ENCODE measurements at regions not wholly inside any gene's neighbourhood (a gene's known extent, or its start where the extent isn't known, plus 50 kb on each side); places are given as distances from the start of the nearest gene placed in this dataset.

GRCh38 chr16:79972053-79972704 is 371.6 kb upstream of the MAF start:
- no peak for TF ChIP-seq CTCF (IDR thresholded peaks at IDR 0.05)
- TF ChIP-seq POLR2A (IDR thresholded peaks at IDR 0.05): no peak

Measured in right lobe of liver (tissue), 4 donors.